K562 (cell line): ENCODE measurements at regions not wholly inside any gene's neighbourhood (a gene's known extent, or its start where the extent isn't known, plus 50 kb on each side); places are given as distances from the start of the nearest gene placed in this dataset.

ENCODE experiments used
- ATAC-seq: fragments of 200-7000 bp; cut with Tn5 transposase; 3 replicates; pipeline ENCODE4 v1.9.1; 2020; ENCODE audit warnings: moderate library complexity
- BruUV-seq: library from RNA; stranded (reverse); fragments of 400-500 nt; replicated peaks from 2 replicates; lab custom pipeline; 2021; lab: Mats Ljungman, UMichigan
- CTCF ChIA-PET: fragments of 300-600 bp; formaldehyde crosslinking; extraction: SDS; loops from one replicate; lab custom pipeline; 2021; ENCODE audit warnings: low intra/inter-chr PET ratio; lab: Yijun Ruan, JAX
- POLR2A ChIA-PET: fragments of 300-600, 350-650 bp; sonication (Branson Sonifier 250); formaldehyde crosslinking; extraction: SDS; loops from one replicate; lab custom pipeline; 2021; ENCODE audit warnings: antibody characterized with exemption, inconsistent platforms; lab: Yijun Ruan, JAX
- DNase-seq, 4 experiments: peaks; one replicate each; pipeline versions ENCODE4 v3.0.0 to v3.0.0-alpha.2; 2011 to 2018; ENCODE audit warnings: low spot score in 3 of 4, mixed read lengths in 3 of 4; ENCODE audit errors: extremely low read depth in 1 of 4
- FAIRE-seq: peaks from 2 replicates; lab custom pipeline; 2011; peaks lifted over from hg19 to GRCh38; lab: Jason Lieb, UNC
- H2AFZ ChIP-seq: 2 replicates; pipeline ENCODE4 v1.6.0; 2011; ENCODE audit warnings: low read depth, low read length, control low read depth, inconsistent platforms
- H3K27ac ChIP-seq: fragments of 200-600 bp; 3 replicates; pipeline ENCODE4 v1.8.0; 2011; ENCODE audit warnings: low read depth, mild to moderate bottlenecking, control low read depth, inconsistent platforms, low read length, moderate library complexity, mixed read lengths; ENCODE audit errors: extremely low read depth
- H3K27me3 ChIP-seq, 2 experiments: fragments of 300-600 bp in 1 of 2; 2 replicates in 1 of 2; 3 replicates in 1 of 2; pipeline versions ENCODE4 v1.6.0 to v1.8.0; 2011; ENCODE audit warnings: inconsistent platforms in 2 of 2, low read length in 2 of 2, mild to moderate bottlenecking in 1 of 2, mixed read lengths in 1 of 2, moderate library complexity in 1 of 2; ENCODE audit not compliant: control insufficient read depth in 2 of 2, insufficient read depth in 2 of 2
- H3K36me3 ChIP-seq: fragments of 300-600 bp; 3 replicates; pipeline ENCODE4 v1.8.0; 2011; ENCODE audit warnings: mild to moderate bottlenecking, low read length, inconsistent platforms; ENCODE audit not compliant: control insufficient read depth, insufficient read depth
- H3K4me1 ChIP-seq, 2 experiments: fragments of 200-600 bp in 1 of 2; replicated peaks in 1 of 2; 2 replicates in 1 of 2; 3 replicates in 1 of 2; pipeline versions ENCODE4 v1.5.1 to v1.8.0; 2011; ENCODE audit warnings: inconsistent platforms in 2 of 2, low read length in 2 of 2, mild to moderate bottlenecking in 1 of 2, mixed read lengths in 1 of 2, moderate library complexity in 1 of 2; ENCODE audit not compliant: control insufficient read depth in 2 of 2, insufficient read depth in 2 of 2
- H3K4me2 ChIP-seq: 2 replicates; pipeline ENCODE4 v1.6.1; 2011; ENCODE audit warnings: low read length, control low read depth, inconsistent platforms, mixed read lengths; ENCODE audit not compliant: insufficient read depth
- H3K4me3 ChIP-seq: fragments of 200-600 bp; sonication (generic), shearing (Covaris generic); 2 replicates; pipeline ENCODE4 v1.5.1; 2016; ENCODE audit warnings: control low read depth, inconsistent platforms
- H3K79me2 ChIP-seq: fragments of 200-600 bp; 3 replicates; pipeline ENCODE4 v1.8.0; 2011; ENCODE audit warnings: low read length, inconsistent platforms; ENCODE audit not compliant: control insufficient read depth, insufficient read depth
- H3K9ac ChIP-seq, 2 experiments: 2 replicates each; pipeline versions ENCODE4 v1.6.0 to v1.6.1; 2011; ENCODE audit warnings: low read depth in 2 of 2, low read length in 2 of 2, control low read depth in 1 of 2, inconsistent platforms in 1 of 2, mild to moderate bottlenecking in 1 of 2, mixed read lengths in 1 of 2; ENCODE audit not compliant: insufficient read depth in 1 of 2
- H3K9me1 ChIP-seq: one replicate; pipeline ENCODE4 v1.6.0; 2011; ENCODE audit warnings: inconsistent platforms, mild to moderate bottlenecking, low read length, moderate library complexity; ENCODE audit not compliant: control insufficient read depth, insufficient read depth
- H3K9me3 ChIP-seq: replicated peaks from 2 replicates; pipeline ENCODE4 v1.5.1; 2011; ENCODE audit warnings: low read depth, low read length, inconsistent platforms; ENCODE audit not compliant: control insufficient read depth, insufficient read depth
- H4K20me1 ChIP-seq: replicated peaks from 2 replicates; pipeline ENCODE4 v1.6.1; 2011; ENCODE audit warnings: low read length, inconsistent platforms, mixed read lengths; ENCODE audit not compliant: control insufficient read depth, insufficient read depth
- BDP1 ChIP-seq: IDR thresholded peaks from 3 replicates; pipeline ENCODE4 v1.6.1; 2011; ENCODE audit not compliant: insufficient read length, insufficient read depth
- E2F5 ChIP-seq: sonication (generic); formaldehyde crosslinking; IDR thresholded peaks from 2 replicates; pipeline ENCODE4 v1.8.0; 2022; ENCODE audit warnings: mild to moderate bottlenecking, missing genetic modification reagents
- HOXB6 ChIP-seq: fragments of 250-450 bp; sonication (Bioruptor Pico); IDR thresholded peaks from 2 replicates; pipeline ENCODE4 v1.5.1; 2022; ENCODE audit warnings: mild to moderate bottlenecking, borderline replicate concordance
- LEF1 ChIP-seq: fragments of 450-650 bp; IDR thresholded peaks from 2 replicates; pipeline ENCODE4 v1.6.1; 2016; ENCODE audit warnings: mild to moderate bottlenecking
- MBD1 ChIP-seq: fragments of 250-450 bp; sonication (Bioruptor Pico); IDR thresholded peaks from 2 replicates; pipeline ENCODE4 v1.8.0; 2022; ENCODE audit warnings: inconsistent platforms
- MCM2 ChIP-seq: fragments of 450-650 bp; IDR thresholded peaks from 2 replicates; pipeline ENCODE4 v1.6.1; 2017; ENCODE audit warnings: low read depth, mild to moderate bottlenecking
- MLX ChIP-seq, 2 experiments: fragments of 450-650 bp in 1 of 2; sonication (generic) in 1 of 2; formaldehyde crosslinking; conservative IDR thresholded peaks; 2 replicates each; pipeline versions ENCODE4 v1.4.0 to v1.8.1; 2020 to 2022; ENCODE audit warnings: mild to moderate bottlenecking in 1 of 2, missing genetic modification reagents in 1 of 2
- NCOA2 ChIP-seq, 2 experiments: fragments of 450-650 bp; IDR thresholded peaks; 2 replicates each; pipeline ENCODE4 v1.6.1; 2018; ENCODE audit warnings: mild to moderate bottlenecking in 2 of 2, moderate library complexity in 1 of 2; ENCODE audit not compliant: partially characterized antibody in 2 of 2
- NCOA6 ChIP-seq: fragments of 450-650 bp; IDR thresholded peaks from 2 replicates; pipeline ENCODE4 v1.6.1; 2017; ENCODE audit warnings: mild to moderate bottlenecking
- NELFE ChIP-seq: IDR thresholded peaks from 2 replicates; pipeline ENCODE4 v1.6.1; 2011; ENCODE audit warnings: mild to moderate bottlenecking; ENCODE audit not compliant: insufficient read depth, insufficient read length
- NFIC ChIP-seq: fragments of 450-650 bp; IDR thresholded peaks from 2 replicates; pipeline ENCODE4 v1.6.1; 2017; ENCODE audit warnings: mild to moderate bottlenecking, inconsistent platforms
- PKNOX1 ChIP-seq: fragments of 450-650 bp; IDR thresholded peaks from 2 replicates; pipeline ENCODE4 v1.6.1; 2016
- RBM17 ChIP-seq: fragments of 200-400 bp; formaldehyde crosslinking; IDR thresholded peaks from 2 replicates; pipeline ENCODE4 v1.6.1; 2017; ENCODE audit warnings: low read depth, mild to moderate bottlenecking, low read length, borderline replicate concordance
- RBM22 ChIP-seq: fragments of 200-400 bp; formaldehyde crosslinking; IDR thresholded peaks from 2 replicates; pipeline ENCODE4 v1.6.1; 2018; ENCODE audit warnings: low read length, low read depth; ENCODE audit not compliant: poor library complexity, severe bottlenecking
- ZNF232 ChIP-seq: sonication (generic); formaldehyde crosslinking; IDR thresholded peaks from 2 replicates; pipeline ENCODE4 v1.8.0; 2022; ENCODE audit warnings: mild to moderate bottlenecking, missing genetic modification reagents
- ZNF311 ChIP-seq: fragments of 250-450 bp; sonication (Bioruptor Pico); IDR thresholded peaks from 2 replicates; pipeline ENCODE4 v1.4.0; 2020; ENCODE audit warnings: mild to moderate bottlenecking, moderate library complexity
- WGBS: fragments of 100-300 bp; shearing (Covaris generic); methylation state at CpG from one replicate; pipeline ENCODE4 v1.1.6; 2016; ENCODE audit warnings: low coverage, mixed read lengths; ENCODE audit not compliant: insufficient coverage; ENCODE audit errors: missing lambda C conversion rate; 5-methylcytosine and 5-hydroxymethylcytosine counted together
- in situ Hi-C: fragments of 300-500 bp; cut with MboI; formaldehyde crosslinking; loops from 4 replicates; pipeline ENCODE4 v1.15.0; 2018; ENCODE audit warnings: inconsistent platforms, mixed read lengths
- intact Hi-C: fragments of 100-400 bp; cut with micrococcal nuclease; formaldehyde crosslinking; loops from 2 replicates; pipeline ENCODE4 v1.14.2; 2022

GRCh38 chr1:20423169-20423795 lies 62.7 kb downstream of the CAMK2N1 start (continued):
- no peak for TF ChIP-seq MBD1 (CRISPR knock-in tag)
- no peak for TF ChIP-seq ZNF311 (CRISPR knock-in tag)
- no peak for TF ChIP-seq NELFE
- no peak for TF ChIP-seq BDP1
- TF ChIP-seq, all 486 proteins: peak for 9

- Histone ChIP-seq H3K36me3 (no peaks in the 10 kb centered on the region), H3K9ac (no peak overlapping the region), H2AFZ (no peak overlapping the region), H4K20me1 (no peaks in the 10 kb centered on the region), H3K9me1 (peaks cover 2% of the 10 kb centered on the region), H3K27ac (no peak overlapping the region), H3K4me2 (no peak overlapping the region), H3K4me3 (no peak overlapping the region), H3K4me1 (no peaks in the 10 kb centered on the region), H3K27me3 (0 out of 5 replicates have a peak, but pooled peaks cover 0 to 10% of the 10 kb centered on the region in 2 experiments), H3K9me3 (peaks cover 4% of the 10 kb centered on the region), H3K79me2 (no peaks in the 10 kb centered on the region)
- WGBS, result 3% methylated on average over 2 of the region's 2 CpGs
- BruUV-seq, result no TSS peak
- POLR2A ChIA-PET, result no interaction called here
- no peak for ATAC-seq
- FAIRE-seq, result no peak
- TF ChIP-seq NCOA2 (IDR thresholded peaks at IDR 0.05; ENCODE audit: partially characterized antibody in 2 of 2), result no peak
- no peak for TF ChIP-seq MLX (CRISPR knock-in tag; conservative IDR thresholded peaks at IDR 0.05)
- TF ChIP-seq NFIC, result no peak
- TF ChIP-seq MCM2, result no peak
- no peak for TF ChIP-seq ZNF232 (CRISPR knock-in tag)
- no peak for TF ChIP-seq PKNOX1
- no peak for TF ChIP-seq HOXB6 (CRISPR knock-in tag)
- TF ChIP-seq RBM22, result no peak
- TF ChIP-seq NCOA6, result no peak
- TF ChIP-seq E2F5 (CRISPR knock-in tag), result no peak
- TF ChIP-seq RBM17, result no peak
- no peak for TF ChIP-seq LEF1
- in situ Hi-C loops (no loop called here), intact Hi-C loops (no loop called here)
- DNase-seq, result no peak
- CTCF ChIA-PET, result no interaction called here
Measured at GRCh38 chr1:20421441-20421840, 64.6 kb downstream of the CAMK2N1 start.
